22Rv1 (cell line): ENCODE measurements at regions not wholly inside any gene's neighbourhood (a gene's known extent, or its start where the extent isn't known, plus 50 kb on each side); places are given as distances from the start of the nearest gene placed in this dataset.

Source experiments
- CTCF ChIP-seq: fragments of 450-650 bp; IDR thresholded peaks from 2 replicates; pipeline ENCODE4 v1.5.1; 2017; ENCODE audit warnings: mild to moderate bottlenecking
- ZFX ChIP-seq: fragments of 450-650 bp; IDR thresholded peaks from 2 replicates; pipeline ENCODE4 v1.6.1; 2017; ENCODE audit warnings: antibody characterized with exemption, borderline replicate concordance

DNA sequence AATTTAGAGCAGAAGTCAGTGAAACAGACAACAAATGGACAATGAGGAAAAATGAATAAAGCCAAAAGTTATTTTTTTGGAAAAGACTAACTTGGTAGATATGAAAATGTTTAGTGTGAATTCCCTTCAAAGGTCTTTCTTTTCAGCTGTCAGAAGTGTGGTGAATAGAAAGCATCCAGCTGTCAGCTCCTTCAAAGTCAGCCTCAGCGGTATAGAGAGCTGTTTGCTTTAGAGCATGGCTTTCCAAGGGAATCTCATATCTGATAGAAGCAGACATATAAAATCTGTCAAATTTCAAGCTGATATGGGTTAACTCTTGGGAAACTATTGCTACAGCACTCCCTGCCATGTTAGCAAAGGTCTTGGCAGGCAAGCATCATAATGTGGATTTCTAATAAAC lies 309.3 kb downstream of the CASP12 start:
- no peak for TF ChIP-seq CTCF
- no peak for TF ChIP-seq ZFX
